ENCODE measurements at regions not wholly inside any gene's neighbourhood (a gene's known extent, or its start where the extent isn't known, plus 50 kb on each side); places are given as distances from the start of the nearest gene placed in this dataset.

DNA sequence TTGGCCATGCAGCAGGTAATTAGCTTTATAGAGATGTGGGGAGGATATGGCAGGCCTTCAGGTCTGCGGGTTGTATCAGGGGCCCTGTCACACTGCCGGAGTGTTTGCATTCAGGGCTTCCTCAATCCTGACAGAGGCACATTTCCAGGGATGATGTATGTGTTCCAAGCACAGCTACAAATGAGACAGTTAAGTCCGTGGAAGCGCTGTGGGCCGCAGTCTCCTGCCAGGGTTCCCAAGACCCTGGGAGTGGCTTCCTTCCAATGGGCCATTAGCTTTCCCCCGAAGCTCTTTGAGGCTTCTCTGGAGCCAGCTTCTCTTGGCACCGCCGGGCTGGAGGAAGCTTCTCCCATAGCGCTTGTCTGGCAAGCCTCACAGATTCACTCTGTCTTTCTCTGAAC lies 1524.7 kb upstream of the TMEM132C start:
- Mint-ChIP-seq H3K4me1 (no peaks in the 10 kb centered on the region), H3K4me3 (no peak overlapping the region), H3K36me3 (peaks cover 61% of the 10 kb centered on the region), H3K27ac (no peak overlapping the region), H3K27me3 (ENCODE audit: low read depth) (peaks cover 8% of the 10 kb centered on the region; the same call in 1 of the 2 replicates), H3K9me3 (peaks cover 89% of the 10 kb centered on the region)
- POLR2A ChIA-PET = no interaction called here
- DNase-seq (ENCODE audit: low spot score) (no peak), ATAC-seq (no peak)
- no peak for TF ChIP-seq FOXJ3 (CRISPR knock-in tag; IDR thresholded peaks at IDR 0.05; ENCODE audit: borderline replicate concordance)
- no peak for TF ChIP-seq ZNF121 (CRISPR knock-in tag; IDR thresholded peaks at IDR 0.05)
- no peak for TF ChIP-seq ZNF396 (CRISPR knock-in tag; IDR thresholded peaks at IDR 0.05; ENCODE audit: borderline replicate concordance)
- no peak for TF ChIP-seq FOXK1 (CRISPR knock-in tag; IDR thresholded peaks at IDR 0.05)
- TF ChIP-seq, protein P1, sequence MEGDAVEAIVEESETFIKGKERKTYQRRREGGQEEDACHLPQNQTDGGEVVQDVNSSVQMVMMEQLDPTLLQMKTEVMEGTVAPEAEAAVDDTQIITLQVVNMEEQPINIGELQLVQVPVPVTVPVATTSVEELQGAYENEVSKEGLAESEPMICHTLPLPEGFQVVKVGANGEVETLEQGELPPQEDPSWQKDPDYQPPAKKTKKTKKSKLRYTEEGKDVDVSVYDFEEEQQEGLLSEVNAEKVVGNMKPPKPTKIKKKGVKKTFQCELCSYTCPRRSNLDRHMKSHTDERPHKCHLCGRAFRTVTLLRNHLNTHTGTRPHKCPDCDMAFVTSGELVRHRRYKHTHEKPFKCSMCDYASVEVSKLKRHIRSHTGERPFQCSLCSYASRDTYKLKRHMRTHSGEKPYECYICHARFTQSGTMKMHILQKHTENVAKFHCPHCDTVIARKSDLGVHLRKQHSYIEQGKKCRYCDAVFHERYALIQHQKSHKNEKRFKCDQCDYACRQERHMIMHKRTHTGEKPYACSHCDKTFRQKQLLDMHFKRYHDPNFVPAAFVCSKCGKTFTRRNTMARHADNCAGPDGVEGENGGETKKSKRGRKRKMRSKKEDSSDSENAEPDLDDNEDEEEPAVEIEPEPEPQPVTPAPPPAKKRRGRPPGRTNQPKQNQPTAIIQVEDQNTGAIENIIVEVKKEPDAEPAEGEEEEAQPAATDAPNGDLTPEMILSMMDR (IDR thresholded peaks at IDR 0.05) = no peak
- no peak for TF ChIP-seq SMAD3 (CRISPR knock-in tag; IDR thresholded peaks at IDR 0.05; ENCODE audit: borderline replicate concordance)
- TF ChIP-seq, protein P2, sequence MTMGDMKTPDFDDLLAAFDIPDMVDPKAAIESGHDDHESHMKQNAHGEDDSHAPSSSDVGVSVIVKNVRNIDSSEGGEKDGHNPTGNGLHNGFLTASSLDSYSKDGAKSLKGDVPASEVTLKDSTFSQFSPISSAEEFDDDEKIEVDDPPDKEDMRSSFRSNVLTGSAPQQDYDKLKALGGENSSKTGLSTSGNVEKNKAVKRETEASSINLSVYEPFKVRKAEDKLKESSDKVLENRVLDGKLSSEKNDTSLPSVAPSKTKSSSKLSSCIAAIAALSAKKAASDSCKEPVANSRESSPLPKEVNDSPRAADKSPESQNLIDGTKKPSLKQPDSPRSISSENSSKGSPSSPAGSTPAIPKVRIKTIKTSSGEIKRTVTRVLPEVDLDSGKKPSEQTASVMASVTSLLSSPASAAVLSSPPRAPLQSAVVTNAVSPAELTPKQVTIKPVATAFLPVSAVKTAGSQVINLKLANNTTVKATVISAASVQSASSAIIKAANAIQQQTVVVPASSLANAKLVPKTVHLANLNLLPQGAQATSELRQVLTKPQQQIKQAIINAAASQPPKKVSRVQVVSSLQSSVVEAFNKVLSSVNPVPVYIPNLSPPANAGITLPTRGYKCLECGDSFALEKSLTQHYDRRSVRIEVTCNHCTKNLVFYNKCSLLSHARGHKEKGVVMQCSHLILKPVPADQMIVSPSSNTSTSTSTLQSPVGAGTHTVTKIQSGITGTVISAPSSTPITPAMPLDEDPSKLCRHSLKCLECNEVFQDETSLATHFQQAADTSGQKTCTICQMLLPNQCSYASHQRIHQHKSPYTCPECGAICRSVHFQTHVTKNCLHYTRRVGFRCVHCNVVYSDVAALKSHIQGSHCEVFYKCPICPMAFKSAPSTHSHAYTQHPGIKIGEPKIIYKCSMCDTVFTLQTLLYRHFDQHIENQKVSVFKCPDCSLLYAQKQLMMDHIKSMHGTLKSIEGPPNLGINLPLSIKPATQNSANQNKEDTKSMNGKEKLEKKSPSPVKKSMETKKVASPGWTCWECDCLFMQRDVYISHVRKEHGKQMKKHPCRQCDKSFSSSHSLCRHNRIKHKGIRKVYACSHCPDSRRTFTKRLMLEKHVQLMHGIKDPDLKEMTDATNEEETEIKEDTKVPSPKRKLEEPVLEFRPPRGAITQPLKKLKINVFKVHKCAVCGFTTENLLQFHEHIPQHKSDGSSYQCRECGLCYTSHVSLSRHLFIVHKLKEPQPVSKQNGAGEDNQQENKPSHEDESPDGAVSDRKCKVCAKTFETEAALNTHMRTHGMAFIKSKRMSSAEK (CRISPR knock-in tag; IDR thresholded peaks at IDR 0.05; ENCODE audit: borderline replicate concordance) = no peak
- no peak for TF ChIP-seq ZNF416 (CRISPR knock-in tag; IDR thresholded peaks at IDR 0.05)
- no peak for TF ChIP-seq ZNF317 (CRISPR knock-in tag; IDR thresholded peaks at IDR 0.05; ENCODE audit: borderline replicate concordance, low read depth)
- TF ChIP-seq CREM (CRISPR knock-in tag; IDR thresholded peaks at IDR 0.05) = no peak
- TF ChIP-seq, protein P3, sequence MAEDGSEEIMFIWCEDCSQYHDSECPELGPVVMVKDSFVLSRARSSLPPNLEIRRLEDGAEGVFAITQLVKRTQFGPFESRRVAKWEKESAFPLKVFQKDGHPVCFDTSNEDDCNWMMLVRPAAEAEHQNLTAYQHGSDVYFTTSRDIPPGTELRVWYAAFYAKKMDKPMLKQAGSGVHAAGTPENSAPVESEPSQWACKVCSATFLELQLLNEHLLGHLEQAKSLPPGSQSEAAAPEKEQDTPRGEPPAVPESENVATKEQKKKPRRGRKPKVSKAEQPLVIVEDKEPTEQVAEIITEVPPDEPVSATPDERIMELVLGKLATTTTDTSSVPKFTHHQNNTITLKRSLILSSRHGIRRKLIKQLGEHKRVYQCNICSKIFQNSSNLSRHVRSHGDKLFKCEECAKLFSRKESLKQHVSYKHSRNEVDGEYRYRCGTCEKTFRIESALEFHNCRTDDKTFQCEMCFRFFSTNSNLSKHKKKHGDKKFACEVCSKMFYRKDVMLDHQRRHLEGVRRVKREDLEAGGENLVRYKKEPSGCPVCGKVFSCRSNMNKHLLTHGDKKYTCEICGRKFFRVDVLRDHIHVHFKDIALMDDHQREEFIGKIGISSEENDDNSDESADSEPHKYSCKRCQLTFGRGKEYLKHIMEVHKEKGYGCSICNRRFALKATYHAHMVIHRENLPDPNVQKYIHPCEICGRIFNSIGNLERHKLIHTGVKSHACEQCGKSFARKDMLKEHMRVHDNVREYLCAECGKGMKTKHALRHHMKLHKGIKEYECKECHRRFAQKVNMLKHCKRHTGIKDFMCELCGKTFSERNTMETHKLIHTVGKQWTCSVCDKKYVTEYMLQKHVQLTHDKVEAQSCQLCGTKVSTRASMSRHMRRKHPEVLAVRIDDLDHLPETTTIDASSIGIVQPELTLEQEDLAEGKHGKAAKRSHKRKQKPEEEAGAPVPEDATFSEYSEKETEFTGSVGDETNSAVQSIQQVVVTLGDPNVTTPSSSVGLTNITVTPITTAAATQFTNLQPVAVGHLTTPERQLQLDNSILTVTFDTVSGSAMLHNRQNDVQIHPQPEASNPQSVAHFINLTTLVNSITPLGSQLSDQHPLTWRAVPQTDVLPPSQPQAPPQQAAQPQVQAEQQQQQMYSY (CRISPR knock-in tag; IDR thresholded peaks at IDR 0.05) = no peak
- TF ChIP-seq, protein P4, sequence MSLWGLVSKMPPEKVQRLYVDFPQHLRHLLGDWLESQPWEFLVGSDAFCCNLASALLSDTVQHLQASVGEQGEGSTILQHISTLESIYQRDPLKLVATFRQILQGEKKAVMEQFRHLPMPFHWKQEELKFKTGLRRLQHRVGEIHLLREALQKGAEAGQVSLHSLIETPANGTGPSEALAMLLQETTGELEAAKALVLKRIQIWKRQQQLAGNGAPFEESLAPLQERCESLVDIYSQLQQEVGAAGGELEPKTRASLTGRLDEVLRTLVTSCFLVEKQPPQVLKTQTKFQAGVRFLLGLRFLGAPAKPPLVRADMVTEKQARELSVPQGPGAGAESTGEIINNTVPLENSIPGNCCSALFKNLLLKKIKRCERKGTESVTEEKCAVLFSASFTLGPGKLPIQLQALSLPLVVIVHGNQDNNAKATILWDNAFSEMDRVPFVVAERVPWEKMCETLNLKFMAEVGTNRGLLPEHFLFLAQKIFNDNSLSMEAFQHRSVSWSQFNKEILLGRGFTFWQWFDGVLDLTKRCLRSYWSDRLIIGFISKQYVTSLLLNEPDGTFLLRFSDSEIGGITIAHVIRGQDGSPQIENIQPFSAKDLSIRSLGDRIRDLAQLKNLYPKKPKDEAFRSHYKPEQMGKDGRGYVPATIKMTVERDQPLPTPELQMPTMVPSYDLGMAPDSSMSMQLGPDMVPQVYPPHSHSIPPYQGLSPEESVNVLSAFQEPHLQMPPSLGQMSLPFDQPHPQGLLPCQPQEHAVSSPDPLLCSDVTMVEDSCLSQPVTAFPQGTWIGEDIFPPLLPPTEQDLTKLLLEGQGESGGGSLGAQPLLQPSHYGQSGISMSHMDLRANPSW (CRISPR knock-in tag; conservative IDR thresholded peaks at IDR 0.05; ENCODE audit: low read depth) = no peak
- CTCF ChIA-PET = no interaction called here

DNA sequence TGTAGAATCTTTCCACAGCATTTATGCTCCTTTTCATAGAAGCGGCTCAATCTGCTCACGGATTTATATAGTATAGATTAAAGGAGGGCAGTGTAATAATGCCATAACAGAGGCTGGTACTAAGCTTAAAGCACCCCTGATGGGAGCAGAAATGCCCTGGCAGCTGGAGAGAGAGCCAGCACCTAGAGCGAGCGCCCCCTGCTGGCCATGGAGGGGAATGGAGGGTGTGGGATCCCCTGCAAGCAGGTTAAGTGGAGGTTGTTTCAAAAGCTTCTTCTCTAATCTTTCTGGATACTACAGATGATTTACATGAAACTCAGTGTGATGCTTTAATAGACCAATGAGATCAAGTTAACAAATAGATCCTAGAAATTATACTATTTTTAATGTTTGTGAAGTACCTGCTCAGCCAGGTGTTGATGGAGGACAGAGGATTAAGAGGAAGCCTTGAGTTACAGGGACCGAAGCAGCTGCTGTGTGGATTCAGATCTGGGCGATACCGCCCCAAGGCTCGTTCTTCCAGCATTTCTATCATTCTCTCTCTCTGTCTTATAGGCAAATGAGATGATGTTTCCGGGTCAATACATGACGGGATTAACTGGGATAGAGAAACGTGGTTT lies 1519.3 kb upstream of the TMEM132C start:
- H3K9me3 Mint-ChIP-seq = peaks cover 84% of the 10 kb centered on the region
- DNase-seq (ENCODE audit: low spot score) = peak; percentile 12
- no peak overlapping the region for H3K27ac Mint-ChIP-seq
- no peak overlapping the region for H3K4me3 Mint-ChIP-seq
- POLR2A ChIA-PET = no interaction called here
- no peaks in the 10 kb centered on the region for H3K4me1 Mint-ChIP-seq
- ATAC-seq = no peak
- H3K36me3 Mint-ChIP-seq = peaks cover 65% of the 10 kb centered on the region
- TF ChIP-seq, protein P1 (IDR thresholded peaks at IDR 0.05) = peak; percentile 62
- TF ChIP-seq ZNF416 (CRISPR knock-in tag; IDR thresholded peaks at IDR 0.05) = no peak
- no peak for TF ChIP-seq ZNF423 (CRISPR knock-in tag; IDR thresholded peaks at IDR 0.05)
- no peak for TF ChIP-seq FOXP1 (CRISPR knock-in tag; IDR thresholded peaks at IDR 0.05; ENCODE audit: borderline replicate concordance)
- no peak for TF ChIP-seq JUN (CRISPR knock-in tag; IDR thresholded peaks at IDR 0.05)
- TF ChIP-seq ZNF232 (CRISPR knock-in tag; IDR thresholded peaks at IDR 0.05) = no peak
- CTCF ChIA-PET = no interaction called here
- peaks cover 7% of the 10 kb centered on the region for H3K27me3 Mint-ChIP-seq (ENCODE audit: low read depth)
